K562 (cell line): ENCODE measurements at regions not wholly inside any gene's neighbourhood (a gene's known extent, or its start where the extent isn't known, plus 50 kb on each side); places are given as distances from the start of the nearest gene placed in this dataset.

Experiments
- ATAC-seq: fragments of 200-7000 bp; cut with Tn5 transposase; 3 replicates; pipeline ENCODE4 v1.9.1; 2020; ENCODE audit warnings: moderate library complexity
- BruUV-seq: library from RNA; stranded (reverse); fragments of 400-500 nt; replicated peaks from 2 replicates; lab custom pipeline; 2021; lab: Mats Ljungman, UMichigan
- CTCF ChIA-PET: fragments of 300-600 bp; formaldehyde crosslinking; extraction: SDS; loops from one replicate; lab custom pipeline; 2021; ENCODE audit warnings: low intra/inter-chr PET ratio; lab: Yijun Ruan, JAX
- POLR2A ChIA-PET: fragments of 300-600, 350-650 bp; sonication (Branson Sonifier 250); formaldehyde crosslinking; extraction: SDS; loops from one replicate; lab custom pipeline; 2021; ENCODE audit warnings: antibody characterized with exemption, inconsistent platforms; lab: Yijun Ruan, JAX
- DNase-seq, 4 experiments: peaks; one replicate each; pipeline versions ENCODE4 v3.0.0 to v3.0.0-alpha.2; 2011 to 2018; ENCODE audit warnings: low spot score in 3 of 4, mixed read lengths in 3 of 4; ENCODE audit errors: extremely low read depth in 1 of 4
- FAIRE-seq: peaks from 2 replicates; lab custom pipeline; 2011; peaks lifted over from hg19 to GRCh38; lab: Jason Lieb, UNC
- H2AFZ ChIP-seq: 2 replicates; pipeline ENCODE4 v1.6.0; 2011; ENCODE audit warnings: low read depth, low read length, control low read depth, inconsistent platforms
- H3K27ac ChIP-seq: fragments of 200-600 bp; 3 replicates; pipeline ENCODE4 v1.8.0; 2011; ENCODE audit warnings: low read depth, mild to moderate bottlenecking, control low read depth, inconsistent platforms, low read length, moderate library complexity, mixed read lengths; ENCODE audit errors: extremely low read depth
- H3K27me3 ChIP-seq, 2 experiments: fragments of 300-600 bp in 1 of 2; 2 replicates in 1 of 2; 3 replicates in 1 of 2; pipeline versions ENCODE4 v1.6.0 to v1.8.0; 2011; ENCODE audit warnings: inconsistent platforms in 2 of 2, low read length in 2 of 2, mild to moderate bottlenecking in 1 of 2, mixed read lengths in 1 of 2, moderate library complexity in 1 of 2; ENCODE audit not compliant: control insufficient read depth in 2 of 2, insufficient read depth in 2 of 2
- H3K36me3 ChIP-seq: fragments of 300-600 bp; 3 replicates; pipeline ENCODE4 v1.8.0; 2011; ENCODE audit warnings: mild to moderate bottlenecking, low read length, inconsistent platforms; ENCODE audit not compliant: control insufficient read depth, insufficient read depth
- H3K4me1 ChIP-seq, 2 experiments: fragments of 200-600 bp in 1 of 2; replicated peaks in 1 of 2; 2 replicates in 1 of 2; 3 replicates in 1 of 2; pipeline versions ENCODE4 v1.5.1 to v1.8.0; 2011; ENCODE audit warnings: inconsistent platforms in 2 of 2, low read length in 2 of 2, mild to moderate bottlenecking in 1 of 2, mixed read lengths in 1 of 2, moderate library complexity in 1 of 2; ENCODE audit not compliant: control insufficient read depth in 2 of 2, insufficient read depth in 2 of 2
- H3K4me2 ChIP-seq: 2 replicates; pipeline ENCODE4 v1.6.1; 2011; ENCODE audit warnings: low read length, control low read depth, inconsistent platforms, mixed read lengths; ENCODE audit not compliant: insufficient read depth
- H3K4me3 ChIP-seq: fragments of 200-600 bp; sonication (generic), shearing (Covaris generic); 2 replicates; pipeline ENCODE4 v1.5.1; 2016; ENCODE audit warnings: control low read depth, inconsistent platforms
- H3K79me2 ChIP-seq: fragments of 200-600 bp; 3 replicates; pipeline ENCODE4 v1.8.0; 2011; ENCODE audit warnings: low read length, inconsistent platforms; ENCODE audit not compliant: control insufficient read depth, insufficient read depth
- H3K9ac ChIP-seq, 2 experiments: 2 replicates each; pipeline versions ENCODE4 v1.6.0 to v1.6.1; 2011; ENCODE audit warnings: low read depth in 2 of 2, low read length in 2 of 2, control low read depth in 1 of 2, inconsistent platforms in 1 of 2, mild to moderate bottlenecking in 1 of 2, mixed read lengths in 1 of 2; ENCODE audit not compliant: insufficient read depth in 1 of 2
- H3K9me1 ChIP-seq: one replicate; pipeline ENCODE4 v1.6.0; 2011; ENCODE audit warnings: inconsistent platforms, mild to moderate bottlenecking, low read length, moderate library complexity; ENCODE audit not compliant: control insufficient read depth, insufficient read depth
- H3K9me3 ChIP-seq: replicated peaks from 2 replicates; pipeline ENCODE4 v1.5.1; 2011; ENCODE audit warnings: low read depth, low read length, inconsistent platforms; ENCODE audit not compliant: control insufficient read depth, insufficient read depth
- H4K20me1 ChIP-seq: replicated peaks from 2 replicates; pipeline ENCODE4 v1.6.1; 2011; ENCODE audit warnings: low read length, inconsistent platforms, mixed read lengths; ENCODE audit not compliant: control insufficient read depth, insufficient read depth
- GABPB2 ChIP-seq: fragments of 250-450 bp; sonication (Bioruptor Pico); conservative IDR thresholded peaks from 2 replicates; pipeline ENCODE4 v1.5.1; 2021; ENCODE audit warnings: mild to moderate bottlenecking
- MAFK ChIP-seq: IDR thresholded peaks from 2 replicates; pipeline ENCODE4 v1.6.1; 2011; ENCODE audit warnings: low read length, improper control_type of control experiment
- PRPF4 ChIP-seq: fragments of 200-400 bp; formaldehyde crosslinking; IDR thresholded peaks from one replicate; pipeline ENCODE4 v1.6.1; 2017; ENCODE audit warnings: low read length, low read depth, mild to moderate bottlenecking; ENCODE audit not compliant: insufficient read depth, poor library complexity, severe bottlenecking
- ZNF324 ChIP-seq: fragments of 250-450 bp; sonication (Bioruptor Pico); IDR thresholded peaks from 2 replicates; pipeline ENCODE4 v1.4.0; 2020; ENCODE audit warnings: mild to moderate bottlenecking
- ZNF407 ChIP-seq: fragments of 450-650 bp; IDR thresholded peaks from 2 replicates; pipeline ENCODE4 v1.6.1; 2016; ENCODE audit warnings: low read depth
- WGBS: fragments of 100-300 bp; shearing (Covaris generic); methylation state at CpG from one replicate; pipeline ENCODE4 v1.1.6; 2016; ENCODE audit warnings: low coverage, mixed read lengths; ENCODE audit not compliant: insufficient coverage; ENCODE audit errors: missing lambda C conversion rate; 5-methylcytosine and 5-hydroxymethylcytosine counted together
- in situ Hi-C: fragments of 300-500 bp; cut with MboI; formaldehyde crosslinking; loops from 4 replicates; pipeline ENCODE4 v1.15.0; 2018; ENCODE audit warnings: inconsistent platforms, mixed read lengths
- intact Hi-C: fragments of 100-400 bp; cut with micrococcal nuclease; formaldehyde crosslinking; loops from 2 replicates; pipeline ENCODE4 v1.14.2; 2022

- BruUV-seq = no TSS peak
- H3K4me3 ChIP-seq = no peak overlapping the region
- H3K27ac ChIP-seq = no peak overlapping the region
- no peaks in the 10 kb centered on the region for H3K79me2 ChIP-seq
- CTCF ChIA-PET = no interaction called here
- no peaks in the 10 kb centered on the region for H4K20me1 ChIP-seq
- in situ Hi-C loops (no loop called here), intact Hi-C loops (loop anchor here (10.0 kb wide), 1 partner anchor 215 kb away; no protein-coding TSS in a partner anchor)
- H3K9me3 ChIP-seq = 0 out of 2 replicates have a peak, but pooled peaks cover 2% of the 10 kb centered on the region
- no peaks in the 10 kb centered on the region for H3K9me1 ChIP-seq
- no peak overlapping the region for H3K9ac ChIP-seq
- peaks cover 8 to 16% of the 10 kb centered on the region in 2 experiments; a peak in 3 of 5 replicates for H3K27me3 ChIP-seq
- TF ChIP-seq PRPF4 = no peak
- no peak for TF ChIP-seq GABPB2 (CRISPR knock-in tag)
- TF ChIP-seq MAFK = no peak
- no peak for TF ChIP-seq ZNF324 (CRISPR knock-in tag)
- peaks cover 0 to 5% of the 10 kb centered on the region in 2 experiments; a peak in 2 of 5 replicates for H3K4me1 ChIP-seq
- ATAC-seq = no peak
- H2AFZ ChIP-seq = no peak overlapping the region
- DNase-seq = no peak
- H3K4me2 ChIP-seq = no peak overlapping the region
- no peaks in the 10 kb centered on the region for H3K36me3 ChIP-seq
- POLR2A ChIA-PET = interaction anchor here (1.1 to 1.3 kb wide), 2 partner anchors 8 to 10 kb away, joined by 4 read pairs; no protein-coding TSS in a partner anchor
- FAIRE-seq = no peak
Measured at GRCh38 chr1:224519874-224520273, 85.3 kb upstream of the WDR26 start.

GRCh38 chr1:224520808-224521207, 86.2 kb upstream of the WDR26 start:
- intact Hi-C loops (no loop called here), in situ Hi-C loops (no loop called here)
- ATAC-seq (no peak), FAIRE-seq (no peak), DNase-seq (no peak)
- 0 out of 2 replicates have a peak, but pooled peaks cover 2% of the 10 kb centered on the region for H3K9me3 ChIP-seq
- peaks cover 8 to 23% of the 10 kb centered on the region in 2 experiments; a peak in 3 of 5 replicates for H3K27me3 ChIP-seq
- H3K27ac ChIP-seq = no peak overlapping the region
- BruUV-seq = no TSS peak
- H2AFZ ChIP-seq = no peak overlapping the region
- CTCF ChIA-PET = no interaction called here
- H3K79me2 ChIP-seq = no peaks in the 10 kb centered on the region
- peaks cover 0 to 5% of the 10 kb centered on the region in 2 experiments; a peak in 2 of 5 replicates for H3K4me1 ChIP-seq
- WGBS = 1% methylated on average over 4 of the region's 4 CpGs
- no peak overlapping the region for H3K4me2 ChIP-seq
- H3K36me3 ChIP-seq = no peaks in the 10 kb centered on the region
- H3K4me3 ChIP-seq = no peak overlapping the region
- POLR2A ChIA-PET = interaction anchor here (1.1 to 1.3 kb wide), 2 partner anchors 9 to 11 kb away, joined by 4 read pairs; no protein-coding TSS in a partner anchor
- no peaks in the 10 kb centered on the region for H3K9me1 ChIP-seq
- H3K9ac ChIP-seq = no peak overlapping the region
- no peaks in the 10 kb centered on the region for H4K20me1 ChIP-seq
- no peak for TF ChIP-seq ZNF407
